HCT116 (cell line): ENCODE measurements at regions not wholly inside any gene's neighbourhood (a gene's known extent, or its start where the extent isn't known, plus 50 kb on each side); places are given as distances from the start of the nearest gene placed in this dataset.

Source experiments
- CTCF ChIP-seq, 3 experiments: fragments of 200-600 bp in 1 of 3; sonication (generic) in 1 of 3; IDR thresholded peaks in 2 of 3; conservative IDR thresholded peaks in 1 of 3; 2 replicates each; pipeline ENCODE4 v1.5.1; 2012 to 2017; ENCODE audit warnings: low read depth in 2 of 3, low read length in 2 of 3, antibody characterized with exemption in 1 of 3, borderline replicate concordance in 1 of 3, control low read depth in 1 of 3, mild to moderate bottlenecking in 1 of 3, mixed read lengths in 1 of 3, mixed run types in 1 of 3, moderate library complexity in 1 of 3; ENCODE audit not compliant: insufficient read depth in 1 of 3
- EZH2 ChIP-seq: fragments of 200-600 bp; sonication (generic); IDR thresholded peaks from 2 replicates; pipeline ENCODE4 v1.6.1; 2017; ENCODE audit warnings: antibody characterized with exemption, mixed run types
- EZH2phosphoT487 ChIP-seq: fragments of 200-600 bp; IDR thresholded peaks from 2 replicates; pipeline ENCODE4 v1.6.1; 2018; ENCODE audit warnings: antibody characterized with exemption, borderline replicate concordance
- FOSL1 ChIP-seq: IDR thresholded peaks from 2 replicates; pipeline ENCODE4 v1.6.1; 2012; ENCODE audit warnings: low read depth
- POLR2A ChIP-seq: IDR thresholded peaks from 2 replicates; pipeline ENCODE4 v1.7.0; 2011; ENCODE audit warnings: borderline replicate concordance; ENCODE audit not compliant: insufficient read depth, insufficient read length; ENCODE audit errors: extremely low read depth
- SIN3A ChIP-seq: IDR thresholded peaks from 2 replicates; pipeline ENCODE4 v1.6.1; 2012; ENCODE audit warnings: low read depth
- YY1 ChIP-seq: IDR thresholded peaks from 2 replicates; pipeline ENCODE4 v1.6.1; 2011; ENCODE audit warnings: low read length, low read depth, moderate library complexity, mild to moderate bottlenecking; ENCODE audit not compliant: insufficient replicate concordance; ENCODE audit errors: extremely low read depth

GRCh38 chr3:67176396-67176795, 178.3 kb downstream of the KBTBD8 start:
- TF ChIP-seq POLR2A (no peak), EZH2 (no peak), EZH2phosphoT487 (no peak), CTCF (IDR thresholded peaks at IDR 0.05 in 2 of 3, conservative IDR thresholded peaks at IDR 0.05 in 1 of 3; ENCODE audit: borderline replicate concordance in 1 of 3, insufficient read depth in 1 of 3, low read depth in 2 of 3, low read length in 2 of 3) (no peak), SIN3A (no peak), YY1 (no peak), FOSL1 (no peak)
